Mesendoderm (in vitro differentiated cells): ENCODE measurements at regions not wholly inside any gene's neighbourhood (a gene's known extent, or its start where the extent isn't known, plus 50 kb on each side); places are given as distances from the start of the nearest gene placed in this dataset.

Experiments
- DNase-seq: peaks from one replicate; pipeline ENCODE4 v3.0.0; 2013
- H2AK5ac ChIP-seq: 2 replicates; pipeline ENCODE4 v1.6.1; 2013; ENCODE audit warnings: low read length, inconsistent platforms
- H2BK120ac ChIP-seq: 2 replicates; pipeline ENCODE4 v1.6.1; 2013; ENCODE audit warnings: low read depth, mild to moderate bottlenecking, low read length, moderate library complexity, mixed read lengths
- H2BK15ac ChIP-seq: replicated peaks from 2 replicates; pipeline ENCODE4 v1.6.1; 2013; ENCODE audit warnings: low read depth, mild to moderate bottlenecking, moderate library complexity
- H2BK5ac ChIP-seq: 2 replicates; pipeline ENCODE4 v1.6.1; 2013; ENCODE audit warnings: low read length, inconsistent platforms
- H3K18ac ChIP-seq: 2 replicates; pipeline ENCODE4 v1.6.1; 2013; ENCODE audit warnings: mild to moderate bottlenecking, low read length, mixed read lengths
- H3K23ac ChIP-seq: one replicate; pipeline ENCODE4 v1.6.1; 2013; ENCODE audit warnings: low read length
- H3K27ac ChIP-seq: 2 replicates; pipeline ENCODE4 v1.5.1; 2013; ENCODE audit warnings: low read depth, mild to moderate bottlenecking, inconsistent platforms, low read length, moderate library complexity
- H3K27me3 ChIP-seq: 2 replicates; pipeline ENCODE4 v1.6.1; 2013; ENCODE audit warnings: low read length, control low read depth, mild to moderate bottlenecking, inconsistent platforms; ENCODE audit not compliant: insufficient read depth, poor library complexity
- H3K36me3 ChIP-seq: 2 replicates; pipeline ENCODE4 v1.6.1; 2013; ENCODE audit warnings: low read length, inconsistent platforms; ENCODE audit not compliant: control insufficient read depth, insufficient read depth
- H3K4ac ChIP-seq: one replicate; pipeline ENCODE4 v1.6.1; 2013; ENCODE audit warnings: low read depth, mild to moderate bottlenecking, low read length, moderate library complexity
- H3K4me1 ChIP-seq: 2 replicates; pipeline ENCODE4 v1.6.1; 2013; ENCODE audit warnings: low read depth, low read length, inconsistent platforms; ENCODE audit not compliant: control insufficient read depth
- H3K4me2 ChIP-seq: 2 replicates; pipeline ENCODE4 v1.6.1; 2013; ENCODE audit warnings: low read length
- H3K4me3 ChIP-seq: 2 replicates; pipeline ENCODE4 v1.5.1; 2013; ENCODE audit warnings: mild to moderate bottlenecking, low read length
- H3K56ac ChIP-seq: one replicate; pipeline ENCODE4 v1.6.1; 2013; ENCODE audit warnings: low read length
- H3K79me1 ChIP-seq: 2 replicates; pipeline ENCODE4 v1.6.1; 2013; ENCODE audit warnings: low read length, inconsistent platforms
- H3K79me2 ChIP-seq: 2 replicates; pipeline ENCODE4 v1.6.1; 2013; ENCODE audit warnings: mild to moderate bottlenecking, low read length; ENCODE audit not compliant: control insufficient read depth, insufficient read depth
- H3K9ac ChIP-seq: 2 replicates; pipeline ENCODE4 v1.6.1; 2013; ENCODE audit warnings: low read length, inconsistent platforms
- H4K5ac ChIP-seq: one replicate; pipeline ENCODE4 v1.6.1; 2013; ENCODE audit warnings: low read length
- H4K8ac ChIP-seq: one replicate; pipeline ENCODE4 v1.6.1; 2013; ENCODE audit warnings: low read depth, mild to moderate bottlenecking, control low read depth, low read length, moderate library complexity
- WGBS: extraction: QIAGEN DNeasy Blood & Tissue Kit; methylation state at CpG from one replicate; pipeline ENCODE4 v1.1.7; 2013; ENCODE audit warnings: low lambda C conversion rate, missing lambda C conversion rate; ENCODE audit not compliant: insufficient coverage; ENCODE audit errors: extremely low coverage; 5-methylcytosine and 5-hydroxymethylcytosine counted together

- Histone ChIP-seq H3K18ac (no peak overlapping the region), H3K79me1 (no peaks in the 10 kb centered on the region), H3K79me2 (no peaks in the 10 kb centered on the region), H3K27me3 (no peaks in the 10 kb centered on the region), H2BK120ac (no peak overlapping the region), H3K27ac (no peak overlapping the region), H4K8ac (no peak overlapping the region), H2BK5ac (no peak overlapping the region), H3K4me2 (no peak overlapping the region), H3K23ac (no peak overlapping the region), H3K4ac (no peak overlapping the region), H3K4me3 (no peak overlapping the region), H4K5ac (no peak overlapping the region), H3K9ac (no peak overlapping the region), H3K36me3 (no peaks in the 10 kb centered on the region), H3K56ac (no peak overlapping the region), H2AK5ac (no peak overlapping the region), H2BK15ac (no peak overlapping the region), H3K4me1 (no peaks in the 10 kb centered on the region)
- WGBS = no CpG with 5 or more reads among the region's 8 CpGs
- no peak for DNase-seq
These were observed 73.3 kb upstream of the SLC44A3 start for GRCh38 chr1:94746635-94747525.

- H3K18ac ChIP-seq = no peak overlapping the region
- H2BK5ac ChIP-seq = no peak overlapping the region
- H3K79me2 ChIP-seq = no peaks in the 10 kb centered on the region
- H3K27me3 ChIP-seq = no peaks in the 10 kb centered on the region
- DNase-seq = no peak
- no peaks in the 10 kb centered on the region for H3K4me1 ChIP-seq
- H3K36me3 ChIP-seq = no peaks in the 10 kb centered on the region
- H4K5ac ChIP-seq = no peak overlapping the region
- H3K4me2 ChIP-seq = no peak overlapping the region
- H2BK15ac ChIP-seq = no peak overlapping the region
- H3K9ac ChIP-seq = no peak overlapping the region
- H2BK120ac ChIP-seq = no peak overlapping the region
- no peak overlapping the region for H3K4ac ChIP-seq
- H3K56ac ChIP-seq = no peak overlapping the region
- H3K4me3 ChIP-seq = no peak overlapping the region
- H3K27ac ChIP-seq = no peak overlapping the region
- no peak overlapping the region for H4K8ac ChIP-seq
- no peak overlapping the region for H2AK5ac ChIP-seq
- no peaks in the 10 kb centered on the region for H3K79me1 ChIP-seq
- no peak overlapping the region for H3K23ac ChIP-seq
These were observed 74.4 kb upstream of the SLC44A3 start for GRCh38 chr1:94745742-94746141.

- Histone ChIP-seq H2AK5ac (no peak overlapping the region), H3K79me2 (no peaks in the 10 kb centered on the region), H3K4me3 (no peak overlapping the region), H3K4ac (no peak overlapping the region), H2BK120ac (no peak overlapping the region), H3K27ac (no peak overlapping the region), H3K36me3 (no peaks in the 10 kb centered on the region), H3K27me3 (no peaks in the 10 kb centered on the region), H4K5ac (no peak overlapping the region), H4K8ac (no peak overlapping the region), H3K56ac (no peak overlapping the region), H3K23ac (no peak overlapping the region), H3K9ac (no peak overlapping the region), H2BK15ac (no peak overlapping the region), H3K4me1 (no peaks in the 10 kb centered on the region), H3K4me2 (no peak overlapping the region), H2BK5ac (no peak overlapping the region), H3K79me1 (no peaks in the 10 kb centered on the region), H3K18ac (no peak overlapping the region)
- no CpG with 5 or more reads among the region's 1 CpG for WGBS
- DNase-seq = no peak
These were observed 76.3 kb upstream of the SLC44A3 start for GRCh38 chr1:94743862-94744261.

- Histone ChIP-seq H3K79me2 (no peaks in the 10 kb centered on the region), H3K18ac (no peak overlapping the region), H3K4me1 (no peaks in the 10 kb centered on the region), H3K56ac (no peak overlapping the region), H3K4me2 (no peak overlapping the region), H3K36me3 (no peaks in the 10 kb centered on the region), H3K79me1 (no peaks in the 10 kb centered on the region), H3K27ac (no peak overlapping the region), H3K4me3 (no peak overlapping the region), H3K23ac (no peak overlapping the region), H3K9ac (no peak overlapping the region), H2BK120ac (no peak overlapping the region), H2BK5ac (no peak overlapping the region), H4K5ac (no peak overlapping the region), H4K8ac (no peak overlapping the region), H2AK5ac (no peak overlapping the region), H2BK15ac (no peak overlapping the region), H3K4ac (no peak overlapping the region), H3K27me3 (no peaks in the 10 kb centered on the region)
- DNase-seq = no peak
- WGBS = no CpG with 5 or more reads among the region's 2 CpGs
These were observed 78.2 kb upstream of the SLC44A3 start for GRCh38 chr1:94741996-94742395.

GRCh38 chr1:94741510-94741909 lies 78.6 kb upstream of the SLC44A3 start:
- H3K36me3 ChIP-seq = no peaks in the 10 kb centered on the region
- no peak overlapping the region for H2BK5ac ChIP-seq
- H3K23ac ChIP-seq = no peak overlapping the region
- no peak overlapping the region for H2BK15ac ChIP-seq
- H3K27me3 ChIP-seq = no peaks in the 10 kb centered on the region
- WGBS = no CpG with 5 or more reads among the region's 2 CpGs
- no peak for DNase-seq
- no peak overlapping the region for H3K9ac ChIP-seq
- no peak overlapping the region for H4K5ac ChIP-seq
- H3K79me2 ChIP-seq = no peaks in the 10 kb centered on the region
- no peak overlapping the region for H3K4ac ChIP-seq
- H4K8ac ChIP-seq = no peak overlapping the region
- H3K4me3 ChIP-seq = no peak overlapping the region
- no peak overlapping the region for H3K27ac ChIP-seq
- H3K79me1 ChIP-seq = no peaks in the 10 kb centered on the region
- no peak overlapping the region for H2AK5ac ChIP-seq
- no peak overlapping the region for H3K4me2 ChIP-seq
- no peak overlapping the region for H3K18ac ChIP-seq
- H3K4me1 ChIP-seq = no peaks in the 10 kb centered on the region
- H3K56ac ChIP-seq = no peak overlapping the region
- H2BK120ac ChIP-seq = no peak overlapping the region

- Histone ChIP-seq H3K4ac (no peak overlapping the region), H3K9ac (no peak overlapping the region), H3K79me2 (no peaks in the 10 kb centered on the region), H3K4me3 (no peak overlapping the region), H3K56ac (no peak overlapping the region), H3K36me3 (no peaks in the 10 kb centered on the region), H3K4me1 (peaks cover 5% of the 10 kb centered on the region), H2BK120ac (no peak overlapping the region), H4K8ac (no peak overlapping the region), H2AK5ac (no peak overlapping the region), H4K5ac (no peak overlapping the region), H2BK5ac (no peak overlapping the region), H3K4me2 (no peak overlapping the region), H3K27me3 (no peaks in the 10 kb centered on the region), H3K23ac (no peak overlapping the region), H2BK15ac (no peak overlapping the region), H3K79me1 (no peaks in the 10 kb centered on the region), H3K27ac (no peak overlapping the region), H3K18ac (no peak overlapping the region)
- no CpG with 5 or more reads among the region's 7 CpGs for WGBS
- DNase-seq = no peak
These were observed 80.6 kb upstream of the SLC44A3 start for GRCh38 chr1:94739521-94740061.
